ENCODE measurements at regions not wholly inside any gene's neighbourhood (a gene's known extent, or its start where the extent isn't known, plus 50 kb on each side); places are given as distances from the start of the nearest gene placed in this dataset.

- TF ChIP-seq, protein P1, sequence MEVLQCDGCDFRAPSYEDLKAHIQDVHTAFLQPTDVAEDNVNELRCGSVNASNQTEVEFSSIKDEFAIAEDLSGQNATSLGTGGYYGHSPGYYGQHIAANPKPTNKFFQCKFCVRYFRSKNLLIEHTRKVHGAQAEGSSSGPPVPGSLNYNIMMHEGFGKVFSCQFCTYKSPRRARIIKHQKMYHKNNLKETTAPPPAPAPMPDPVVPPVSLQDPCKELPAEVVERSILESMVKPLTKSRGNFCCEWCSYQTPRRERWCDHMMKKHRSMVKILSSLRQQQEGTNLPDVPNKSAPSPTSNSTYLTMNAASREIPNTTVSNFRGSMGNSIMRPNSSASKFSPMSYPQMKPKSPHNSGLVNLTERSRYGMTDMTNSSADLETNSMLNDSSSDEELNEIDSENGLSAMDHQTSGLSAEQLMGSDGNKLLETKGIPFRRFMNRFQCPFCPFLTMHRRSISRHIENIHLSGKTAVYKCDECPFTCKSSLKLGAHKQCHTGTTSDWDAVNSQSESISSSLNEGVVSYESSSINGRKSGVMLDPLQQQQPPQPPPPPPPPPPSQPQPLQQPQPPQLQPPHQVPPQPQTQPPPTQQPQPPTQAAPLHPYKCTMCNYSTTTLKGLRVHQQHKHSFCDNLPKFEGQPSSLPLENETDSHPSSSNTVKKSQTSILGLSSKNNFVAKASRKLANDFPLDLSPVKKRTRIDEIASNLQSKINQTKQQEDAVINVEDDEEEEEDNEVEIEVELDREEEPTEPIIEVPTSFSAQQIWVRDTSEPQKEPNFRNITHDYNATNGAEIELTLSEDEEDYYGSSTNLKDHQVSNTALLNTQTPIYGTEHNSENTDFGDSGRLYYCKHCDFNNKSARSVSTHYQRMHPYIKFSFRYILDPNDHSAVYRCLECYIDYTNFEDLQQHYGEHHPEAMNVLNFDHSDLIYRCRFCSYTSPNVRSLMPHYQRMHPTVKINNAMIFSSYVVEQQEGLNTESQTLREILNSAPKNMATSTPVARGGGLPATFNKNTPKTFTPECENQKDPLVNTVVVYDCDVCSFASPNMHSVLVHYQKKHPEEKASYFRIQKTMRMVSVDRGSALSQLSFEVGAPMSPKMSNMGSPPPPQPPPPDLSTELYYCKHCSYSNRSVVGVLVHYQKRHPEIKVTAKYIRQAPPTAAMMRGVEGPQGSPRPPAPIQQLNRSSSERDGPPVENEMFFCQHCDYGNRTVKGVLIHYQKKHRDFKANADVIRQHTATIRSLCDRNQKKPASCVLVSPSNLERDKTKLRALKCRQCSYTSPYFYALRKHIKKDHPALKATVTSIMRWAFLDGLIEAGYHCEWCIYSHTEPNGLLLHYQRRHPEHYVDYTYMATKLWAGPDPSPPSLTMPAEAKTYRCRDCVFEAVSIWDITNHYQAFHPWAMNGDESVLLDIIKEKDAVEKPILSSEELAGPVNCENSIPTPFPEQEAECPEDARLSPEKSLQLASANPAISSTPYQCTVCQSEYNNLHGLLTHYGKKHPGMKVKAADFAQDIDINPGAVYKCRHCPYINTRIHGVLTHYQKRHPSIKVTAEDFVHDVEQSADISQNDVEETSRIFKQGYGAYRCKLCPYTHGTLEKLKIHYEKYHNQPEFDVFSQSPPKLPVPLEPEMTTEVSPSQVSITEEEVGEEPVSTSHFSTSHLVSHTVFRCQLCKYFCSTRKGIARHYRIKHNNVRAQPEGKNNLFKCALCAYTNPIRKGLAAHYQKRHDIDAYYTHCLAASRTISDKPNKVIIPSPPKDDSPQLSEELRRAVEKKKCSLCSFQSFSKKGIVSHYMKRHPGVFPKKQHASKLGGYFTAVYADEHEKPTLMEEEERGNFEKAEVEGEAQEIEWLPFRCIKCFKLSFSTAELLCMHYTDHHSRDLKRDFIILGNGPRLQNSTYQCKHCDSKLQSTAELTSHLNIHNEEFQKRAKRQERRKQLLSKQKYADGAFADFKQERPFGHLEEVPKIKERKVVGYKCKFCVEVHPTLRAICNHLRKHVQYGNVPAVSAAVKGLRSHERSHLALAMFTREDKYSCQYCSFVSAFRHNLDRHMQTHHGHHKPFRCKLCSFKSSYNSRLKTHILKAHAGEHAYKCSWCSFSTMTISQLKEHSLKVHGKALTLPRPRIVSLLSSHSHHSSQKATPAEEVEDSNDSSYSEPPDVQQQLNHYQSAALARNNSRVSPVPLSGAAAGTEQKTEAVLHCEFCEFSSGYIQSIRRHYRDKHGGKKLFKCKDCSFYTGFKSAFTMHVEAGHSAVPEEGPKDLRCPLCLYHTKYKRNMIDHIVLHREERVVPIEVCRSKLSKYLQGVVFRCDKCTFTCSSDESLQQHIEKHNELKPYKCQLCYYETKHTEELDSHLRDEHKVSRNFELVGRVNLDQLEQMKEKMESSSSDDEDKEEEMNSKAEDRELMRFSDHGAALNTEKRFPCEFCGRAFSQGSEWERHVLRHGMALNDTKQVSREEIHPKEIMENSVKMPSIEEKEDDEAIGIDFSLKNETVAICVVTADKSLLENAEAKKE (CRISPR knock-in tag; IDR thresholded peaks at IDR 0.05) = no peak
- TF ChIP-seq ZNF114 (CRISPR knock-in tag; IDR thresholded peaks at IDR 0.05) (no peak), CREB1 (CRISPR knock-in tag; IDR thresholded peaks at IDR 0.05; ENCODE audit: low read depth) (no peak), EZH2phosphoT487 (IDR thresholded peaks at IDR 0.05; ENCODE audit: unreplicated experiment) (no peak), POLR2AphosphoS5 (IDR thresholded peaks at IDR 0.05; ENCODE audit: low read depth) (no peak), STAT1 (IDR thresholded peaks at IDR 0.05; ENCODE audit: unreplicated experiment) (no peak), NANOG (IDR thresholded peaks at IDR 0.05; ENCODE audit: borderline replicate concordance) (no peak)
- TF ChIP-seq, protein P2, sequence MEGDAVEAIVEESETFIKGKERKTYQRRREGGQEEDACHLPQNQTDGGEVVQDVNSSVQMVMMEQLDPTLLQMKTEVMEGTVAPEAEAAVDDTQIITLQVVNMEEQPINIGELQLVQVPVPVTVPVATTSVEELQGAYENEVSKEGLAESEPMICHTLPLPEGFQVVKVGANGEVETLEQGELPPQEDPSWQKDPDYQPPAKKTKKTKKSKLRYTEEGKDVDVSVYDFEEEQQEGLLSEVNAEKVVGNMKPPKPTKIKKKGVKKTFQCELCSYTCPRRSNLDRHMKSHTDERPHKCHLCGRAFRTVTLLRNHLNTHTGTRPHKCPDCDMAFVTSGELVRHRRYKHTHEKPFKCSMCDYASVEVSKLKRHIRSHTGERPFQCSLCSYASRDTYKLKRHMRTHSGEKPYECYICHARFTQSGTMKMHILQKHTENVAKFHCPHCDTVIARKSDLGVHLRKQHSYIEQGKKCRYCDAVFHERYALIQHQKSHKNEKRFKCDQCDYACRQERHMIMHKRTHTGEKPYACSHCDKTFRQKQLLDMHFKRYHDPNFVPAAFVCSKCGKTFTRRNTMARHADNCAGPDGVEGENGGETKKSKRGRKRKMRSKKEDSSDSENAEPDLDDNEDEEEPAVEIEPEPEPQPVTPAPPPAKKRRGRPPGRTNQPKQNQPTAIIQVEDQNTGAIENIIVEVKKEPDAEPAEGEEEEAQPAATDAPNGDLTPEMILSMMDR (conservative IDR thresholded peaks at IDR 0.05; ENCODE audit: low read depth in 2 of 2) = no peak
- TF ChIP-seq, protein P3, sequence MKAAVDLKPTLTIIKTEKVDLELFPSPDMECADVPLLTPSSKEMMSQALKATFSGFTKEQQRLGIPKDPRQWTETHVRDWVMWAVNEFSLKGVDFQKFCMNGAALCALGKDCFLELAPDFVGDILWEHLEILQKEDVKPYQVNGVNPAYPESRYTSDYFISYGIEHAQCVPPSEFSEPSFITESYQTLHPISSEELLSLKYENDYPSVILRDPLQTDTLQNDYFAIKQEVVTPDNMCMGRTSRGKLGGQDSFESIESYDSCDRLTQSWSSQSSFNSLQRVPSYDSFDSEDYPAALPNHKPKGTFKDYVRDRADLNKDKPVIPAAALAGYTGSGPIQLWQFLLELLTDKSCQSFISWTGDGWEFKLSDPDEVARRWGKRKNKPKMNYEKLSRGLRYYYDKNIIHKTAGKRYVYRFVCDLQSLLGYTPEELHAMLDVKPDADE (IDR thresholded peaks at IDR 0.05) = no peak
Observed at GRCh38 chr10:108877095-108877561, 1046.2 kb downstream of the XPNPEP1 start (continued).

All from GM23338 (cell line).